ENCODE measurements at regions not wholly inside any gene's neighbourhood (a gene's known extent, or its start where the extent isn't known, plus 50 kb on each side); places are given as distances from the start of the nearest gene placed in this dataset.

GRCh38 chr2:51722311-51722710, 690.4 kb upstream of the NRXN1 start:
- Mint-ChIP-seq H3K36me3 (no peaks in the 10 kb centered on the region), H3K4me1 (no peaks in the 10 kb centered on the region), H3K4me3 (no peak overlapping the region), H3K27ac (no peak overlapping the region), H3K9me3 (ENCODE audit: low read depth) (peaks cover 10% of the 10 kb centered on the region), H3K27me3 (no peaks in the 10 kb centered on the region)
- CTCF ChIA-PET, result no interaction called here
- no peak for ATAC-seq
- DNase-seq, result no peak

GRCh38 chr2:51720826-51721225, 688.9 kb upstream of the NRXN1 start:
- H3K27ac Mint-ChIP-seq, result no peak overlapping the region
- H3K36me3 Mint-ChIP-seq, result no peaks in the 10 kb centered on the region
- no peak for ATAC-seq
- DNase-seq, result no peak
- no peaks in the 10 kb centered on the region for H3K4me1 Mint-ChIP-seq
- no peaks in the 10 kb centered on the region for H3K27me3 Mint-ChIP-seq
- no peak overlapping the region for H3K4me3 Mint-ChIP-seq
- CTCF ChIA-PET, result no interaction called here
- peaks cover 15% of the 10 kb centered on the region for H3K9me3 Mint-ChIP-seq (ENCODE audit: low read depth)

- H3K36me3 Mint-ChIP-seq, result no peaks in the 10 kb centered on the region
- no peak for ATAC-seq
- CTCF ChIA-PET, result no interaction called here
- no peak for DNase-seq
- H3K9me3 Mint-ChIP-seq (ENCODE audit: low read depth), result peaks cover 15% of the 10 kb centered on the region
- H3K27me3 Mint-ChIP-seq, result no peaks in the 10 kb centered on the region
- H3K4me3 Mint-ChIP-seq, result no peak overlapping the region
- no peaks in the 10 kb centered on the region for H3K4me1 Mint-ChIP-seq
- H3K27ac Mint-ChIP-seq, result no peak overlapping the region
Measured at GRCh38 chr2:51718881-51719280, 686.9 kb upstream of the NRXN1 start.

GRCh38 chr2:51717312-51717711, 685.4 kb upstream of the NRXN1 start:
- ATAC-seq (no peak), DNase-seq (no peak)
- H3K27ac Mint-ChIP-seq, result no peak overlapping the region
- peaks cover 8% of the 10 kb centered on the region for H3K9me3 Mint-ChIP-seq (ENCODE audit: low read depth)
- no peaks in the 10 kb centered on the region for H3K36me3 Mint-ChIP-seq
- H3K27me3 Mint-ChIP-seq, result no peaks in the 10 kb centered on the region
- H3K4me1 Mint-ChIP-seq, result no peaks in the 10 kb centered on the region
- no peak overlapping the region for H3K4me3 Mint-ChIP-seq
- CTCF ChIA-PET, result no interaction called here

GRCh38 chr2:51711766-51712165, 679.8 kb upstream of the NRXN1 start:
- no peaks in the 10 kb centered on the region for H3K36me3 Mint-ChIP-seq
- no peak for ATAC-seq
- H3K27me3 Mint-ChIP-seq, result no peaks in the 10 kb centered on the region
- no peak for DNase-seq
- CTCF ChIA-PET, result no interaction called here
- no peak overlapping the region for H3K4me3 Mint-ChIP-seq
- H3K4me1 Mint-ChIP-seq, result no peaks in the 10 kb centered on the region
- H3K9me3 Mint-ChIP-seq (ENCODE audit: low read depth), result peaks cover 7% of the 10 kb centered on the region
- no peak overlapping the region for H3K27ac Mint-ChIP-seq

GRCh38 chr2:51710222-51710621, 678.3 kb upstream of the NRXN1 start:
- H3K4me1 Mint-ChIP-seq, result no peaks in the 10 kb centered on the region
- CTCF ChIA-PET, result no interaction called here
- no peak for ATAC-seq
- H3K4me3 Mint-ChIP-seq, result no peak overlapping the region
- no peak overlapping the region for H3K27ac Mint-ChIP-seq
- H3K27me3 Mint-ChIP-seq, result no peaks in the 10 kb centered on the region
- peaks cover 5% of the 10 kb centered on the region for H3K9me3 Mint-ChIP-seq (ENCODE audit: low read depth)
- H3K36me3 Mint-ChIP-seq, result no peaks in the 10 kb centered on the region
- no peak for DNase-seq

GRCh38 chr2:51707625-51708024, 675.7 kb upstream of the NRXN1 start:
- Mint-ChIP-seq H3K9me3 (ENCODE audit: low read depth) (peaks cover 5% of the 10 kb centered on the region), H3K4me1 (no peaks in the 10 kb centered on the region)
- ATAC-seq, result no peak

GRCh38 chr2:51706220-51706619, 674.3 kb upstream of the NRXN1 start:
- ATAC-seq (no peak), DNase-seq (no peak)
- peaks cover 5% of the 10 kb centered on the region for H3K9me3 Mint-ChIP-seq (ENCODE audit: low read depth)
- H3K4me1 Mint-ChIP-seq, result no peaks in the 10 kb centered on the region
- no peak overlapping the region for H3K4me3 Mint-ChIP-seq
- H3K36me3 Mint-ChIP-seq, result no peaks in the 10 kb centered on the region
- H3K27me3 Mint-ChIP-seq, result no peaks in the 10 kb centered on the region
- H3K27ac Mint-ChIP-seq, result no peak overlapping the region
- CTCF ChIA-PET, result no interaction called here

More at GRCh38 chr2:51707625-51708024, 675.7 kb upstream of the NRXN1 start:
- H3K36me3 Mint-ChIP-seq, result no peaks in the 10 kb centered on the region
- CTCF ChIA-PET, result no interaction called here
- no peak overlapping the region for H3K27ac Mint-ChIP-seq
- no peak overlapping the region for H3K4me3 Mint-ChIP-seq
- no peaks in the 10 kb centered on the region for H3K27me3 Mint-ChIP-seq
- DNase-seq, result no peak

GRCh38 chr2:51705417-51705816, 673.5 kb upstream of the NRXN1 start:
- Mint-ChIP-seq H3K9me3 (ENCODE audit: low read depth) (peaks cover 5% of the 10 kb centered on the region), H3K4me1 (no peaks in the 10 kb centered on the region), H3K36me3 (no peaks in the 10 kb centered on the region), H3K27me3 (no peaks in the 10 kb centered on the region), H3K27ac (no peak overlapping the region), H3K4me3 (no peak overlapping the region)
- ATAC-seq (no peak), DNase-seq (no peak)
- CTCF ChIA-PET, result no interaction called here

GRCh38 chr2:51698021-51698420, 666.1 kb upstream of the NRXN1 start:
- CTCF ChIA-PET, result no interaction called here
- H3K4me1 Mint-ChIP-seq, result no peaks in the 10 kb centered on the region
- peaks cover 9% of the 10 kb centered on the region for H3K9me3 Mint-ChIP-seq (ENCODE audit: low read depth)
- no peak overlapping the region for H3K4me3 Mint-ChIP-seq
- H3K27me3 Mint-ChIP-seq, result no peaks in the 10 kb centered on the region
- H3K36me3 Mint-ChIP-seq, result no peaks in the 10 kb centered on the region
- DNase-seq (no peak), ATAC-seq (no peak)
- H3K27ac Mint-ChIP-seq, result no peak overlapping the region

- DNase-seq (no peak), ATAC-seq (no peak)
- Mint-ChIP-seq H3K4me1 (no peaks in the 10 kb centered on the region), H3K27me3 (no peaks in the 10 kb centered on the region), H3K27ac (no peak overlapping the region), H3K9me3 (ENCODE audit: low read depth) (peaks cover 11% of the 10 kb centered on the region), H3K4me3 (no peak overlapping the region), H3K36me3 (no peaks in the 10 kb centered on the region)
- CTCF ChIA-PET, result no interaction called here
Measured at GRCh38 chr2:51697095-51697494, 665.2 kb upstream of the NRXN1 start.

GRCh38 chr2:51695531-51695930, 663.6 kb upstream of the NRXN1 start:
- no peaks in the 10 kb centered on the region for H3K36me3 Mint-ChIP-seq
- no peak for ATAC-seq
- H3K9me3 Mint-ChIP-seq (ENCODE audit: low read depth), result peaks cover 11% of the 10 kb centered on the region
- no peak overlapping the region for H3K4me3 Mint-ChIP-seq
- DNase-seq, result no peak
- CTCF ChIA-PET, result no interaction called here
- no peaks in the 10 kb centered on the region for H3K27me3 Mint-ChIP-seq
- no peak overlapping the region for H3K27ac Mint-ChIP-seq
- H3K4me1 Mint-ChIP-seq, result no peaks in the 10 kb centered on the region

- CTCF ChIA-PET, result no interaction called here
- Mint-ChIP-seq H3K4me3 (no peak overlapping the region), H3K27ac (no peak overlapping the region)
Measured at GRCh38 chr2:51693640-51694039, 661.7 kb upstream of the NRXN1 start.

GRCh38 chr2:51681854-51682253, 649.9 kb upstream of the NRXN1 start:
- no peaks in the 10 kb centered on the region for H3K27me3 Mint-ChIP-seq
- no peak overlapping the region for H3K27ac Mint-ChIP-seq
- DNase-seq (no peak), ATAC-seq (no peak)
- CTCF ChIA-PET, result no interaction called here
- H3K4me3 Mint-ChIP-seq, result no peak overlapping the region
- no peaks in the 10 kb centered on the region for H3K4me1 Mint-ChIP-seq
- peaks cover 6% of the 10 kb centered on the region for H3K9me3 Mint-ChIP-seq (ENCODE audit: low read depth)
- H3K36me3 Mint-ChIP-seq, result no peaks in the 10 kb centered on the region

More at GRCh38 chr2:51693640-51694039, 661.7 kb upstream of the NRXN1 start:
- H3K9me3 Mint-ChIP-seq (ENCODE audit: low read depth), result peaks cover 11% of the 10 kb centered on the region
- DNase-seq (no peak), ATAC-seq (no peak)
- no peaks in the 10 kb centered on the region for H3K4me1 Mint-ChIP-seq
- H3K36me3 Mint-ChIP-seq, result no peaks in the 10 kb centered on the region
- H3K27me3 Mint-ChIP-seq, result no peaks in the 10 kb centered on the region

- Mint-ChIP-seq H3K4me1 (no peaks in the 10 kb centered on the region), H3K4me3 (no peak overlapping the region), H3K9me3 (ENCODE audit: low read depth) (peaks cover 5% of the 10 kb centered on the region), H3K36me3 (no peaks in the 10 kb centered on the region), H3K27me3 (no peaks in the 10 kb centered on the region), H3K27ac (no peak overlapping the region)
- no peak for ATAC-seq
- CTCF ChIA-PET, result no interaction called here
- no peak for DNase-seq
Measured at GRCh38 chr2:51673628-51674027, 641.7 kb upstream of the NRXN1 start.
